ENCODE measurements at regions not wholly inside any gene's neighbourhood (a gene's known extent, or its start where the extent isn't known, plus 50 kb on each side); places are given as distances from the start of the nearest gene placed in this dataset.

GRCh38 chr2:217268978-217269377 lies 409.1 kb upstream of the TNP1 start:
- WGBS (ENCODE audit: insufficient coverage, insufficient replicate concordance, low lambda C conversion rate, missing lambda C conversion rate) = 34% methylated on average over 7 of the region's 7 CpGs
- ChIA-PET CTCF (no interaction called here), RAD21 (ENCODE audit: unreplicated experiment) (no interaction called here), POLR2A (no interaction called here), SMC1A (ENCODE audit: uncharacterized antibody, unreplicated experiment) (no interaction called here)
- DNase-seq (ENCODE audit: low read depth, low spot score) (no peak), FAIRE-seq (no peak), ATAC-seq (no peak)
- Histone ChIP-seq H4K20me1 (ENCODE audit: control insufficient read depth, insufficient read depth) (no peaks in the 10 kb centered on the region), H3K27ac (ENCODE audit: control insufficient read depth, insufficient read depth) (no peak overlapping the region), H3K79me2 (ENCODE audit: control insufficient read depth, insufficient read depth, low read length) (no peaks in the 10 kb centered on the region), H3K4me1 (ENCODE audit: control insufficient read depth, insufficient read depth, low read length) (no peaks in the 10 kb centered on the region), H2AFZ (ENCODE audit: control insufficient read depth, low read depth, low read length) (no peak overlapping the region), H3K27me3 (replicated peaks in 1 of 2; ENCODE audit: control insufficient read depth in 2 of 2, insufficient read depth in 2 of 2, low read length in 1 of 2) (no peaks in the 10 kb centered on the region; a peak in 1 of 4 replicates), H3K9me3 (replicated peaks; ENCODE audit: control insufficient read depth, insufficient read depth, low read length) (peaks cover 3% of the 10 kb centered on the region; the same call in 2 of the 3 replicates), H3K36me3 (ENCODE audit: control insufficient read depth in 2 of 2, insufficient read depth in 2 of 2, low read length in 1 of 2) (no peaks in the 10 kb centered on the region), H3K4me3 (no peak overlapping the region), H3K4me2 (ENCODE audit: control insufficient read depth, insufficient read depth) (no peak overlapping the region), H3K9ac (ENCODE audit: control insufficient read depth, insufficient read depth, low read length) (no peak overlapping the region)
- TF ChIP-seq HCFC1 (IDR thresholded peaks at IDR 0.05; ENCODE audit: low read length) = no peak
- TF ChIP-seq NFIC (IDR thresholded peaks at IDR 0.05; ENCODE audit: low read depth, low read length) = no peak
- no peak for TF ChIP-seq CHD2 (IDR thresholded peaks at IDR 0.05; ENCODE audit: borderline replicate concordance, low read depth, low read length)
- no peak for TF ChIP-seq CBFB (IDR thresholded peaks at IDR 0.05; ENCODE audit: low read depth)
- TF ChIP-seq PBX3 (IDR thresholded peaks at IDR 0.05; ENCODE audit: insufficient replicate concordance, low read depth, low read length) = no peak
- TF ChIP-seq HDAC2 (IDR thresholded peaks at IDR 0.05) = no peak
- no peak for TF ChIP-seq SUZ12 (IDR thresholded peaks at IDR 0.05; ENCODE audit: unreplicated experiment)
- no peak for TF ChIP-seq FOXK2 (IDR thresholded peaks at IDR 0.05)
- no peak for TF ChIP-seq GATAD2B (conservative IDR thresholded peaks at IDR 0.05; ENCODE audit: low read depth)
- TF ChIP-seq ELK1 (IDR thresholded peaks at IDR 0.05; ENCODE audit: low read depth, low read length) = no peak
- no peak for TF ChIP-seq CTCF (IDR thresholded peaks at IDR 0.05 in 2 of 3, conservative IDR thresholded peaks at IDR 0.05 in 1 of 3; ENCODE audit: control insufficient read depth in 2 of 3, extremely low read depth in 1 of 3, insufficient read depth in 1 of 3, low read depth in 3 of 3, low read length in 3 of 3)
- no peak for TF ChIP-seq CBX3 (IDR thresholded peaks at IDR 0.05; ENCODE audit: borderline replicate concordance, low read depth)
- TF ChIP-seq NR2C2 (IDR thresholded peaks at IDR 0.05; ENCODE audit: borderline replicate concordance, control insufficient read depth, insufficient read length, low read depth) = no peak
- no peak for TF ChIP-seq RUNX3 (IDR thresholded peaks at IDR 0.05; ENCODE audit: low read length)
- TF ChIP-seq ESRRA (IDR thresholded peaks at IDR 0.05; ENCODE audit: low read length) = no peak
- TF ChIP-seq SMAD5 (IDR thresholded peaks at IDR 0.05; ENCODE audit: low read depth) = no peak
- TF ChIP-seq EED (IDR thresholded peaks at IDR 0.05; ENCODE audit: low read depth) = no peak
- intact Hi-C loops (cut with micrococcal nuclease; ENCODE audit: unreplicated experiment) = no loop called here
- in situ Hi-C loops (cut with MboI) = no loop called here
- no TSS peak for BruUV-seq (replicated peaks)

Measured in GM12878 (cell line).